Karpas-422 (cell line): ENCODE measurements at regions not wholly inside any gene's neighbourhood (a gene's known extent, or its start where the extent isn't known, plus 50 kb on each side); places are given as distances from the start of the nearest gene placed in this dataset.
"Not testable (repeated sequence)": the region's sequence is repeated elsewhere in the genome, so short reads cannot be mapped to it uniquely, and the experiment has no call there.

Experiments used
- DNase-seq: peaks from one replicate; pipeline ENCODE4 v3.0.0-alpha.2; 2015
- H2AFZ ChIP-seq: fragments of 200-600 bp; sonication (generic); 2 replicates; pipeline ENCODE4 v1.6.1; 2014; ENCODE audit warnings: antibody characterized with exemption, low read length, mixed read lengths
- H3K27ac ChIP-seq: fragments of 200-600 bp; sonication (generic); 2 replicates; pipeline ENCODE4 v1.5.1; 2014; ENCODE audit warnings: mild to moderate bottlenecking, low read length, moderate library complexity
- H3K27me3 ChIP-seq: fragments of 200-600 bp; sonication (generic); 2 replicates; pipeline ENCODE4 v1.6.1; 2014; ENCODE audit warnings: low read length, mixed read lengths
- H3K36me3 ChIP-seq: fragments of 200-600 bp; sonication (generic); 2 replicates; pipeline ENCODE4 v1.6.1; 2014; ENCODE audit warnings: low read length, mixed read lengths; ENCODE audit not compliant: insufficient read depth
- H3K4me1 ChIP-seq: fragments of 200-600 bp; sonication (generic); 2 replicates; pipeline ENCODE4 v1.6.1; 2014; ENCODE audit warnings: mild to moderate bottlenecking, low read length, mixed read lengths
- H3K4me2 ChIP-seq: fragments of 200-600 bp; sonication (generic); 2 replicates; pipeline ENCODE4 v1.6.1; 2014; ENCODE audit warnings: low read length, low read depth, mild to moderate bottlenecking; ENCODE audit not compliant: poor library complexity, severe bottlenecking
- H3K4me3 ChIP-seq: fragments of 200-600 bp; sonication (generic); 2 replicates; pipeline ENCODE4 v1.5.1; 2014; ENCODE audit warnings: mild to moderate bottlenecking, antibody characterized with exemption, low read length, mixed read lengths
- H3K79me2 ChIP-seq: fragments of 200-600 bp; sonication (generic); 2 replicates; pipeline ENCODE4 v1.6.1; 2014; ENCODE audit warnings: mild to moderate bottlenecking, low read length, mixed read lengths
- H3K9ac ChIP-seq: fragments of 200-600 bp; sonication (generic); 2 replicates; pipeline ENCODE4 v1.6.0; 2014; ENCODE audit warnings: low read length
- H3K9me2 ChIP-seq: fragments of 200-600 bp; sonication (generic), shearing (Covaris generic); replicated peaks from 2 replicates; pipeline ENCODE4 v1.6.0; 2014; ENCODE audit warnings: mild to moderate bottlenecking, low read length, moderate library complexity; ENCODE audit not compliant: insufficient read depth
- H3K9me3 ChIP-seq: fragments of 300-700, 200-600 bp; sonication (generic); 2 replicates; pipeline ENCODE4 v1.6.1; 2014; ENCODE audit warnings: low read length, mixed read lengths
- H4K20me1 ChIP-seq: fragments of 200-600 bp; sonication (generic); 2 replicates; pipeline ENCODE4 v1.6.1; 2014; ENCODE audit warnings: mild to moderate bottlenecking, antibody characterized with exemption, low read length, low read depth; ENCODE audit not compliant: insufficient read depth

- DNase-seq, result no peak
- H3K27ac ChIP-seq, result no peak overlapping the region
- no peak overlapping the region for H3K4me2 ChIP-seq
- H3K4me1 ChIP-seq, result no peaks in the 10 kb centered on the region
- no peak overlapping the region for H3K4me3 ChIP-seq
- H2AFZ ChIP-seq, result no peak overlapping the region
- no peaks in the 10 kb centered on the region for H3K79me2 ChIP-seq
- no peaks in the 10 kb centered on the region for H3K36me3 ChIP-seq
- no peaks in the 10 kb centered on the region for H3K9me2 ChIP-seq
- H4K20me1 ChIP-seq, result no peaks in the 10 kb centered on the region
- H3K27me3 ChIP-seq, result no peaks in the 10 kb centered on the region
- peaks cover 49% of the 10 kb centered on the region for H3K9me3 ChIP-seq
- H3K9ac ChIP-seq, result no peak overlapping the region
These were observed 585.2 kb upstream of the LINC00305 start for GRCh38 chr18:64734063-64734462.

DNA sequence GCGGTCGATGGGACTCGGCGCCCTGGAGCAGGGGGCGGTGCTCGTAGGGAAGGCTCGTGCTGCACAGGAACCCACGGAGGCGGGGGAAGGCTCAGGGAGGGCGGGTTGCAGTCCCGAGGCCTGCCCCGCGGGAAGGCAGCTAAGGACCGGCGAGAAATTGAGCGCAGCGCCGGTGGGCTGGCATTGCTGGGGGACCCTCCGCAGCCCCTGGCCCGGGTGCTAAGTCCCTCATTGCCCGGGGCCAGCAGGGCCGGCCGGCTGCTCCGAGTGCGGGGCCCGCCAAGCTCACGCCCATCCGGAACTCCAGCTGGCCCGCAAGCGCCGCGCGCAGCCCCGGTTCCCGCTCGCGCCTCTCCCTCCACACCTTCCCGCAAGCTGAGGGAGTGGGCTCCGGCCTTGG, 576.8 kb upstream of the LINC00305 start:
- H3K36me3 ChIP-seq, H3K9me2 ChIP-seq, H4K20me1 ChIP-seq, H2AFZ ChIP-seq, H3K4me2 ChIP-seq, H3K27me3 ChIP-seq, H3K27ac ChIP-seq, H3K4me3 ChIP-seq, DNase-seq, H3K4me1 ChIP-seq, H3K79me2 ChIP-seq, H3K9ac ChIP-seq: not testable (repeated sequence)
- H3K9me3 ChIP-seq, result peaks cover 48% of the 10 kb centered on the region

GRCh38 chr18:64720781-64721464, 572.0 kb upstream of the LINC00305 start:
- no peak overlapping the region for H3K27ac ChIP-seq
- H4K20me1 ChIP-seq, result no peaks in the 10 kb centered on the region
- DNase-seq, result no peak
- H3K36me3 ChIP-seq, result no peaks in the 10 kb centered on the region
- no peak overlapping the region for H3K9ac ChIP-seq
- no peak overlapping the region for H3K4me3 ChIP-seq
- H3K9me3 ChIP-seq, result peaks cover 38% of the 10 kb centered on the region
- H3K4me2 ChIP-seq, result no peak overlapping the region
- H3K4me1 ChIP-seq, result no peaks in the 10 kb centered on the region
- H2AFZ ChIP-seq, result no peak overlapping the region
- no peaks in the 10 kb centered on the region for H3K79me2 ChIP-seq
- no peaks in the 10 kb centered on the region for H3K27me3 ChIP-seq
- H3K9me2 ChIP-seq, result no peaks in the 10 kb centered on the region

DNA sequence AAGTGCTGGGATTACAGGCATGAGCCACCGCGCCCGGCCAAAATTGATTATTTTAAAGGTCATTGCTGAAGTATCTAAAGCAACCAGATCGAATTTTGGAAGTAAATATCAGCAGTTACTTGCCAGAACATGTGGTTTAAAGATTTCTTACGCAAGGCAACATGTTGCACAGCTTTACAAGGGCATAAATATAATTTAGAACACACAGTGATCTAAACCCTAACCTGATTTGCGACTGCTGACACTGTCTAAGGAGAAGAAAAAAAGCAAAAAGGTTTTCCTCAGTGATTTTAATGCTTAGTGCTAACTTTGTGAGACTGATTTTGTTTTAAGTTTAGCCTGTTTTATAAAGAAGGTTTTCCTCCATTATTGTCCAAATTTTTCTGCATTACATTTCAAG, 569.9 kb upstream of the LINC00305 start:
- no peaks in the 10 kb centered on the region for H3K27me3 ChIP-seq

DNA sequence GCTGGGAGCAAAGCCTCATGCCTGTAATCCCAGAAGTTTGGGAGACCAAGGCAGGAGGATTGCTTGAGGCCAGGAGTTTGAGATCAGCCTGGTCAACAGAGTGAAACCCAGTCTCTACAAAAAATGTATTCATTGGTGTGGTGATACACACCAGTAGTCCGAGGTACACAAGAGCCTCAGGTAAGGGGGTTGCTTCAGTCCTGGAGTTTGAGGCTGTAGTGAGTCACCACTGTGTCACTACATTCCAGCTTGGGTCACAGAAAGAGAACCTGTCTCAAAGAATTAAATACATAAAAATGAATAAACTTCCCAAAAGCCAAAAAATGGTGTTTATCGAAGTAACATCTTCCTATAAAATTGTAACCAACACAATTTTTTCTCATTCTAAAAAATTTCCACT, 568.1 kb upstream of the LINC00305 start:
- no peaks in the 10 kb centered on the region for H3K79me2 ChIP-seq
- H3K9me3 ChIP-seq, result peaks cover 45% of the 10 kb centered on the region
- H3K36me3 ChIP-seq, result no peaks in the 10 kb centered on the region
- H3K4me3 ChIP-seq, result no peak overlapping the region
- no peaks in the 10 kb centered on the region for H3K4me1 ChIP-seq
- no peak for DNase-seq
- H3K4me2 ChIP-seq, result no peak overlapping the region
- H3K27me3 ChIP-seq, result no peaks in the 10 kb centered on the region
- no peaks in the 10 kb centered on the region for H4K20me1 ChIP-seq
- no peaks in the 10 kb centered on the region for H3K9me2 ChIP-seq
- no peak overlapping the region for H2AFZ ChIP-seq
- no peak overlapping the region for H3K27ac ChIP-seq
- H3K9ac ChIP-seq, result no peak overlapping the region

More for the DNA sequence above, 569.9 kb upstream of the LINC00305 start:
- H3K9me2 ChIP-seq, result no peaks in the 10 kb centered on the region
- no peaks in the 10 kb centered on the region for H3K4me1 ChIP-seq
- no peaks in the 10 kb centered on the region for H4K20me1 ChIP-seq
- H3K27ac ChIP-seq, result no peak overlapping the region
- H3K79me2 ChIP-seq, result no peaks in the 10 kb centered on the region
- no peak overlapping the region for H3K4me3 ChIP-seq
- no peaks in the 10 kb centered on the region for H3K36me3 ChIP-seq
- DNase-seq, result no peak
- H2AFZ ChIP-seq, result no peak overlapping the region
- no peak overlapping the region for H3K9ac ChIP-seq
- no peak overlapping the region for H3K4me2 ChIP-seq
- H3K9me3 ChIP-seq, result peaks cover 46% of the 10 kb centered on the region

- Histone ChIP-seq H3K9me3 (peaks cover 40% of the 10 kb centered on the region), H2AFZ (no peak overlapping the region), H3K79me2 (no peaks in the 10 kb centered on the region), H3K4me3 (no peak overlapping the region), H3K36me3 (no peaks in the 10 kb centered on the region), H3K27me3 (no peaks in the 10 kb centered on the region), H3K4me1 (no peaks in the 10 kb centered on the region), H3K9ac (no peak overlapping the region), H3K27ac (no peak overlapping the region), H4K20me1 (no peaks in the 10 kb centered on the region), H3K9me2 (no peaks in the 10 kb centered on the region), H3K4me2 (no peak overlapping the region)
- DNase-seq, result no peak
These were observed 565.2 kb upstream of the LINC00305 start for GRCh38 chr18:64714086-64714485.

- Histone ChIP-seq H3K79me2 (no peaks in the 10 kb centered on the region), H3K9me2 (no peaks in the 10 kb centered on the region), H3K4me2 (no peak overlapping the region), H3K27ac (no peak overlapping the region), H2AFZ (no peak overlapping the region), H3K9me3 (peaks cover 42% of the 10 kb centered on the region), H3K4me3 (no peak overlapping the region), H3K4me1 (no peaks in the 10 kb centered on the region), H3K36me3 (no peaks in the 10 kb centered on the region), H3K9ac (no peak overlapping the region), H4K20me1 (no peaks in the 10 kb centered on the region), H3K27me3 (no peaks in the 10 kb centered on the region)
- DNase-seq, result no peak
These were observed 564.4 kb upstream of the LINC00305 start for GRCh38 chr18:64713284-64713683.

GRCh38 chr18:64712035-64712434, 563.1 kb upstream of the LINC00305 start:
- no peaks in the 10 kb centered on the region for H3K27me3 ChIP-seq

More at GRCh38 chr18:64712035-64712434, 563.1 kb upstream of the LINC00305 start:
- no peaks in the 10 kb centered on the region for H3K36me3 ChIP-seq
- no peak overlapping the region for H3K9ac ChIP-seq
- no peak overlapping the region for H3K27ac ChIP-seq
- no peak for DNase-seq
- no peaks in the 10 kb centered on the region for H4K20me1 ChIP-seq
- peaks cover 39% of the 10 kb centered on the region for H3K9me3 ChIP-seq
- no peak overlapping the region for H2AFZ ChIP-seq
- H3K4me2 ChIP-seq, result no peak overlapping the region
- no peak overlapping the region for H3K4me3 ChIP-seq
- no peaks in the 10 kb centered on the region for H3K79me2 ChIP-seq
- H3K4me1 ChIP-seq, result no peaks in the 10 kb centered on the region
- no peaks in the 10 kb centered on the region for H3K9me2 ChIP-seq
